HEK293 (cell line): ENCODE measurements at regions not wholly inside any gene's neighbourhood (a gene's known extent, or its start where the extent isn't known, plus 50 kb on each side); places are given as distances from the start of the nearest gene placed in this dataset.

Source experiments
- CTCF ChIA-PET: fragments of 350-600 bp; formaldehyde crosslinking; extraction: SDS; loops from one replicate; lab custom pipeline; 2021; ENCODE audit warnings: antibody characterized with exemption; lab: Yijun Ruan, JAX
- POLR2A ChIA-PET: fragments of 300-600 bp; formaldehyde crosslinking; extraction: SDS; loops from one replicate; lab custom pipeline; 2020; ENCODE audit warnings: antibody characterized with exemption, inconsistent platforms; lab: Yijun Ruan, JAX
- H3K27ac ChIP-seq: fragments of 200-500 bp; sonication (Bioruptor generic); 2 replicates; pipeline ENCODE4 v1.5.1; 2014; ENCODE audit warnings: low read depth, low read length, control low read depth, inconsistent platforms; ENCODE audit errors: extremely low read depth
- H3K36me3 ChIP-seq, 2 experiments: fragments of 200-500 bp in 1 of 2; sonication (Bioruptor generic) in 1 of 2; 1 replicate in 1 of 2; 2 replicates in 1 of 2; pipeline ENCODE4 v1.5.1; 2014 to 2017; ENCODE audit warnings: inconsistent platforms in 2 of 2, low read length in 2 of 2; ENCODE audit not compliant: control insufficient read depth in 2 of 2, insufficient read depth in 1 of 2
- H3K4me1 ChIP-seq: fragments of 200-500 bp; sonication (Bioruptor generic); 2 replicates; pipeline ENCODE4 v1.5.1; 2014; ENCODE audit warnings: mild to moderate bottlenecking, low read length, inconsistent platforms; ENCODE audit not compliant: control insufficient read depth, insufficient read depth
- H3K4me3 ChIP-seq: 2 replicates; pipeline ENCODE4 v1.5.1; 2011; ENCODE audit warnings: low read depth, mild to moderate bottlenecking, control low read depth, low read length, moderate library complexity
- H3K9me3 ChIP-seq: fragments of 200-500 bp; sonication (Bioruptor generic); 2 replicates; pipeline ENCODE4 v1.5.1; 2014; ENCODE audit warnings: low read depth, low read length, inconsistent platforms; ENCODE audit not compliant: control insufficient read depth, insufficient read depth
- ATF2 ChIP-seq: fragments of 450-650 bp; formaldehyde crosslinking; IDR thresholded peaks from 2 replicates; pipeline ENCODE4 v1.5.1; 2016; ENCODE audit warnings: missing biosample characterization, missing genetic modification characterization, low read depth
- HIC1 ChIP-seq: fragments of 450-650 bp; formaldehyde crosslinking; IDR thresholded peaks from 2 replicates; pipeline ENCODE4 v1.5.1; 2016; ENCODE audit warnings: missing biosample characterization, missing genetic modification characterization
- HOXA7 ChIP-seq: sonication (generic); formaldehyde crosslinking; IDR thresholded peaks from 2 replicates; pipeline ENCODE4 v1.8.1; 2022; ENCODE audit warnings: missing genetic modification reagents, borderline replicate concordance
- KLF10 ChIP-seq: fragments of 450-650 bp; IDR thresholded peaks from 2 replicates; pipeline ENCODE4 v1.5.1; 2018; ENCODE audit warnings: missing biosample characterization, mild to moderate bottlenecking, missing genetic modification characterization
- REST ChIP-seq: fragments of 450-650 bp; formaldehyde crosslinking; IDR thresholded peaks from 2 replicates; pipeline ENCODE4 v1.5.1; 2016; ENCODE audit warnings: missing biosample characterization, missing genetic modification characterization
- SCRT1 ChIP-seq: fragments of 450-650 bp; formaldehyde crosslinking; IDR thresholded peaks from 2 replicates; pipeline ENCODE4 v1.5.1; 2016; ENCODE audit warnings: missing biosample characterization, missing genetic modification characterization, borderline replicate concordance
- ZBTB44 ChIP-seq: fragments of 450-650 bp; IDR thresholded peaks from 2 replicates; pipeline ENCODE4 v1.5.1; 2018; ENCODE audit warnings: missing biosample characterization, mild to moderate bottlenecking, missing genetic modification characterization
- ZEB2 ChIP-seq: fragments of 450-650 bp; formaldehyde crosslinking; IDR thresholded peaks from 2 replicates; pipeline ENCODE4 v1.5.1; 2016; ENCODE audit warnings: missing biosample characterization, missing genetic modification characterization
- ZNF140 ChIP-seq: fragments of 450-650 bp; formaldehyde crosslinking; IDR thresholded peaks from 2 replicates; pipeline ENCODE4 v1.5.1; 2016; ENCODE audit warnings: missing biosample characterization, missing genetic modification characterization
- ZNF280C ChIP-seq: fragments of 450-650 bp; formaldehyde crosslinking; IDR thresholded peaks from 2 replicates; pipeline ENCODE4 v1.5.1; 2016; ENCODE audit warnings: missing biosample characterization, missing genetic modification characterization
- ZNF341 ChIP-seq: fragments of 450-650 bp; formaldehyde crosslinking; IDR thresholded peaks from 2 replicates; pipeline ENCODE4; 2016; ENCODE audit warnings: low read depth, missing biosample characterization, missing genetic modification characterization
- ZNF391 ChIP-seq: fragments of 450-650 bp; formaldehyde crosslinking; IDR thresholded peaks from 2 replicates; pipeline ENCODE4 v1.5.1; 2016; ENCODE audit warnings: low read depth, missing biosample characterization, missing genetic modification characterization, borderline replicate concordance
- ZNF394 ChIP-seq: fragments of 450-650 bp; formaldehyde crosslinking; IDR thresholded peaks from 2 replicates; pipeline ENCODE4 v1.5.1; 2016; ENCODE audit warnings: missing biosample characterization, missing genetic modification characterization, mild to moderate bottlenecking, moderate library complexity, borderline replicate concordance
- ZNF501 ChIP-seq: fragments of 450-650 bp; formaldehyde crosslinking; IDR thresholded peaks from 2 replicates; pipeline ENCODE4 v1.5.1; 2016; ENCODE audit warnings: missing biosample characterization, missing genetic modification characterization
- ZNF530 ChIP-seq: fragments of 450-650 bp; formaldehyde crosslinking; IDR thresholded peaks from 2 replicates; pipeline ENCODE4 v1.5.1; 2016; ENCODE audit warnings: low read depth, missing biosample characterization, missing genetic modification characterization
- ZNF555 ChIP-seq: fragments of 450-650 bp; formaldehyde crosslinking; conservative IDR thresholded peaks from 2 replicates; pipeline ENCODE4 v1.5.1; 2017; ENCODE audit warnings: missing biosample characterization, mild to moderate bottlenecking, missing genetic modification characterization, inconsistent platforms
- ZNF626 ChIP-seq: fragments of 450-650 bp; sonication (Bioruptor Pico); formaldehyde crosslinking; IDR thresholded peaks from 2 replicates; pipeline ENCODE4 v1.5.1; 2018; ENCODE audit warnings: missing biosample characterization, missing genetic modification characterization, inconsistent platforms
- ZNF837 ChIP-seq: fragments of 450-650 bp; formaldehyde crosslinking; IDR thresholded peaks from 2 replicates; pipeline ENCODE4 v1.5.1; 2016; ENCODE audit warnings: missing biosample characterization, missing genetic modification characterization
- ZSCAN4 ChIP-seq: fragments of 450-650 bp; formaldehyde crosslinking; IDR thresholded peaks from 2 replicates; pipeline ENCODE4 v1.5.1; 2017; ENCODE audit warnings: missing biosample characterization, missing genetic modification characterization

- CTCF ChIA-PET, result no interaction called here
- H3K4me1 ChIP-seq, result no peaks in the 10 kb centered on the region
- no peaks in the 10 kb centered on the region for H3K9me3 ChIP-seq
- TF ChIP-seq ZNF391 (tag by site-specific recombination), result no peak
- TF ChIP-seq ZBTB44 (tag by site-specific recombination), result no peak
- TF ChIP-seq ZNF837 (tag by site-specific recombination), result no peak
- TF ChIP-seq ZNF626 (tag by site-specific recombination), result no peak
- no peak for TF ChIP-seq KLF10
- no peak for TF ChIP-seq REST (tag by site-specific recombination)
- no peak for TF ChIP-seq ZNF501 (tag by site-specific recombination)
- TF ChIP-seq ZNF555 (tag by site-specific recombination), result no peak
- TF ChIP-seq HOXA7, result no peak
- TF ChIP-seq SCRT1, result no peak
- TF ChIP-seq ZSCAN4 (tag by site-specific recombination), result no peak
- no peak for TF ChIP-seq ZEB2
- no peak for TF ChIP-seq ZNF140 (tag by site-specific recombination)
- TF ChIP-seq ZNF341 (tag by site-specific recombination), result no peak
- TF ChIP-seq HIC1, result no peak
- TF ChIP-seq ATF2 (tag by site-specific recombination), result no peak
- no peak for TF ChIP-seq ZNF280C
- no peak for TF ChIP-seq ZNF530
- no peak for TF ChIP-seq ZNF394 (tag by site-specific recombination)
- POLR2A ChIA-PET, result no interaction called here
- H3K36me3 ChIP-seq, result no peaks in the 10 kb centered on the region
- no peak overlapping the region for H3K27ac ChIP-seq
- H3K4me3 ChIP-seq, result no peak overlapping the region
Observed at GRCh38 chr11:82007521-82007920, 726.1 kb downstream of the FAM181B start.
